Duodenal mucosa (tissue), 2 donors: ENCODE measurements at regions not wholly inside any gene's neighbourhood (a gene's known extent, or its start where the extent isn't known, plus 50 kb on each side); places are given as distances from the start of the nearest gene placed in this dataset.
A peak's percentile ranks its signal among the peaks of the same experiment; 100 is the strongest.
"Not testable (repeated sequence)": the region's sequence is repeated elsewhere in the genome, so short reads cannot be mapped to it uniquely, and the experiment has no call there.

ENCODE experiments used
- H3K27ac ChIP-seq: one replicate; pipeline ENCODE4 v1.7.0; 2013; ENCODE audit warnings: low read depth, low read length
- H3K27me3 ChIP-seq, 2 donors: one replicate each; pipeline ENCODE4 v1.7.0; 2013; ENCODE audit warnings: low read length in 2 of 2, control low read depth in 1 of 2; ENCODE audit not compliant: insufficient read depth in 2 of 2, control insufficient read depth in 1 of 2
- H3K36me3 ChIP-seq, 2 donors: one replicate each; pipeline ENCODE4 v1.7.0; 2013; ENCODE audit warnings: low read length in 2 of 2, control low read depth in 1 of 2; ENCODE audit not compliant: insufficient read depth in 2 of 2, control insufficient read depth in 1 of 2
- H3K4me1 ChIP-seq, 2 donors: one replicate each; pipeline ENCODE4 v1.7.0; 2013; ENCODE audit warnings: low read length in 2 of 2, control low read depth in 1 of 2; ENCODE audit not compliant: insufficient read depth in 2 of 2, control insufficient read depth in 1 of 2
- H3K4me3 ChIP-seq, 2 donors: one replicate each; pipeline ENCODE4 v1.7.0; 2013; ENCODE audit warnings: low read length in 2 of 2, low read depth in 1 of 2
- H3K9ac ChIP-seq, 2 donors: one replicate each; pipeline ENCODE4 v1.7.0; 2013; ENCODE audit warnings: low read length in 2 of 2, low read depth in 1 of 2
- H3K9me3 ChIP-seq, 2 donors: one replicate each; pipeline ENCODE4 v1.7.0; 2013; ENCODE audit warnings: low read length in 2 of 2, control low read depth in 1 of 2; ENCODE audit not compliant: control insufficient read depth in 1 of 2

DNA sequence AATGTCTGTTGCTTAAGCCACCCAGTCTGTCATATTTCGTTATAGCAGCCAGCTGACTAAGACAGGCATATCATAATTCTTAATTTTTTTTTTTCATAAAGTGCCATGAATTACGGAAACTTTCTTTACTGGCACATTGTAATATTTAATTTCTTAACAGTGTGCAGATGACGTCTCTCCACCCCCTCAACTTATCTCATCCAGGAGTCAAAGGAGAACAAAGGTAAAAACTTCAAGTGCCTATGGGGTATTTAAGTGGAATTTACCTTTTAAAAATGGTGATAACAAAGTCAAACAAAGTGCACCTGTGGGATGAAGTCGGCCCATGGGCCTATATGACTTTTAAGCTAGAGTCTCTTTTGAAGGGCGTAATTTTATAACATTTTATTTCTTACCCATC is 539.4 kb downstream of the CDH9 start:
- H3K27ac ChIP-seq = no peak overlapping the region
- no peak overlapping the region for H3K4me3 ChIP-seq
- H3K9me3 ChIP-seq = peaks cover 5 to 11% of the 10 kb centered on the region in 2 donors
- no peaks in the 10 kb centered on the region for H3K4me1 ChIP-seq
- H3K27me3 ChIP-seq = no peaks in the 10 kb centered on the region
- H3K9ac ChIP-seq = no peak overlapping the region
- no peaks in the 10 kb centered on the region for H3K36me3 ChIP-seq

DNA sequence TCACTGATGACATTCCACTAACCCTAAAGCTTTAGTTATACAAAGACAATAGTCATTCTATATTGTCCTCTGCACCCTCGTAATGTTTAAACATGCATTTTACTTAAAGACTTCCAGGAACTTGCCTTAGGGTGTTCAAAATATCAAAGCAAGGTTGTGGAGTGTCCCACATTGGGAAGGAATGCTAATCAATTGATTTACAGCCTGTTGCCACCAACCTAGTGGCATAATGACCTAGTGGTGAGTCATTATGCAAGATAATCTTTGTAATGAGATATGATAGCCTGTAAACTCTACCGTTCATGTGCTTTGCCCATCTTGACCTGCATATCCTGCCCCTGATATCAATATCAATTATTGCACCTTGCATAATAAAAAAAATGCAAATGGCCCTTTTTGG is 542.9 kb downstream of the CDH9 start:
- no peak overlapping the region for H3K27ac ChIP-seq
- no peak overlapping the region for H3K4me3 ChIP-seq
- H3K27me3 ChIP-seq = no peaks in the 10 kb centered on the region
- H3K4me1 ChIP-seq = no peaks in the 10 kb centered on the region
- peaks cover 12 to 19% of the 10 kb centered on the region in 2 donors for H3K9me3 ChIP-seq
- no peak overlapping the region for H3K9ac ChIP-seq
- H3K36me3 ChIP-seq = no peaks in the 10 kb centered on the region

DNA sequence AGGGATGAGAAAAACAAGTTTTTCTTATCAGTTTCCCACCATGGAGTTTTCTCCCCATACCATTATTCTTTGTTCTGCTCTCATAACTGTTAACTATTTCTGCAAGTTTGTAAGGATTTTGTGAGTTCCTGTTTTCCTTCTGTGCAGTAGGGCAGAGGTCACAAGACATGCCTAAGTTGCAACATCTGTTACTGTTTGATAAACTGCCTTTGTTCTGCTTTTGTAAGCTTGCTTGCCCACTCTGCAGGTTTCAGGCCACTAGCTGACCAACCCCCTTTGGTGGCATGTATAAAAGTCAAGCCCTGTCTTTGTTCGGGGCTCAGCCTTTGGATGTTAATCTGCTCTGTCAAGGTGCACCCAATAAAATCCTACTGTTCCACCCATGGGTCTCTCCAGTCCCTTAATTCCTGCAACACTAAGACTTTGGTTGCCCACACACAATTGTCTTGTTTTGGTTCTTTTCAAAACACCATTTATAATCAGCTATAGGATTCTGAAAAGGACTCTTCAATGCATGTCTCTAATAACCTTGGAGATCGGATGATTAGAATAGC is 545.4 kb downstream of the CDH9 start:
- no peak overlapping the region for H3K4me3 ChIP-seq
- H3K9me3 ChIP-seq = peaks cover 19 to 21% of the 10 kb centered on the region in 2 donors
- no peaks in the 10 kb centered on the region for H3K4me1 ChIP-seq
- H3K27ac ChIP-seq = no peak overlapping the region
- H3K36me3 ChIP-seq = no peaks in the 10 kb centered on the region
- no peaks in the 10 kb centered on the region for H3K27me3 ChIP-seq
- H3K9ac ChIP-seq = no peak overlapping the region

DNA sequence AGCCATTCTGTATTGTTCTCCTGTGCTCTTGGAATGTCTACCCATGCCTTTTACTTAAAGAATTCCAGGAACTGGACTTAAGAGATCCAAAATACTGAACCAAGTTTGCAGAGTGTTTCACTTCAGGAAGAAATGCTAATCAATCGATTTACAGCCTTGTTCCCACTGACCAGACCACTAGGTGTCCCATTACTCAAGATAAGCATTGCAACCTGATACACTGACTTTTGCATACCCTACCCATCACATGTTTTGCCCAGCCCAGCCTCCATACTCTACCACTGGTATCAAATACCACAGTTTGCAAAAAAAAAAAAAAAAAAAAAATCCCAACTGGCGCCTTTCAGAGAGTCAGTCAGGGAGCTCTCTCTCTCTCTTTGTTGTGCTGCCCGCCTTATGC is 550.8 kb downstream of the CDH9 start:
- no peak overlapping the region for H3K9ac ChIP-seq
- H3K36me3 ChIP-seq = no peaks in the 10 kb centered on the region
- H3K27me3 ChIP-seq = no peaks in the 10 kb centered on the region
- no peaks in the 10 kb centered on the region for H3K4me1 ChIP-seq
- peaks cover 13 to 27% of the 10 kb centered on the region in 2 donors for H3K9me3 ChIP-seq
- H3K4me3 ChIP-seq = no peak overlapping the region
- no peak overlapping the region for H3K27ac ChIP-seq

DNA sequence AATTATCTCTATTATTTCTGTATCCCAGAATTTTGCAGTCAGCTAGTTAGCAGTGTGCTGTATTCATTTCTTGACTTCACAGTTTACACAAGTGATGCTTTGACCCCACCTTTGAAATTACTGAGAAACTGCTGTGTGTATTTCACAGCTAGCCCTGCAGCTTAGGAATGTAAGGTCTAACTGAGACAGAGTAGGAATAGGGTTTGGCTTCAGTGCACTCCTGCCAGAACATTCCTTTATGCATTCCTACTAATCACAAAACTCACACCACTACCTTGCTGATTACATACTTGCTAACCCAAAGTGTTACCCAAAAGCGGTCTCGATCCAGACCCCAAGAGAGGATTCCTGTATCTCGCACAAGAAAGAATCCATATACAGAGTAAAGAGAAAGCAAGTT is 551.8 kb downstream of the CDH9 start:
- H3K27ac ChIP-seq = no peak overlapping the region
- no peak overlapping the region for H3K9ac ChIP-seq
- peaks cover 16 to 29% of the 10 kb centered on the region in 2 donors for H3K9me3 ChIP-seq
- no peak overlapping the region for H3K4me3 ChIP-seq
- H3K4me1 ChIP-seq = no peaks in the 10 kb centered on the region
- H3K27me3 ChIP-seq = no peaks in the 10 kb centered on the region
- H3K36me3 ChIP-seq = no peaks in the 10 kb centered on the region

DNA sequence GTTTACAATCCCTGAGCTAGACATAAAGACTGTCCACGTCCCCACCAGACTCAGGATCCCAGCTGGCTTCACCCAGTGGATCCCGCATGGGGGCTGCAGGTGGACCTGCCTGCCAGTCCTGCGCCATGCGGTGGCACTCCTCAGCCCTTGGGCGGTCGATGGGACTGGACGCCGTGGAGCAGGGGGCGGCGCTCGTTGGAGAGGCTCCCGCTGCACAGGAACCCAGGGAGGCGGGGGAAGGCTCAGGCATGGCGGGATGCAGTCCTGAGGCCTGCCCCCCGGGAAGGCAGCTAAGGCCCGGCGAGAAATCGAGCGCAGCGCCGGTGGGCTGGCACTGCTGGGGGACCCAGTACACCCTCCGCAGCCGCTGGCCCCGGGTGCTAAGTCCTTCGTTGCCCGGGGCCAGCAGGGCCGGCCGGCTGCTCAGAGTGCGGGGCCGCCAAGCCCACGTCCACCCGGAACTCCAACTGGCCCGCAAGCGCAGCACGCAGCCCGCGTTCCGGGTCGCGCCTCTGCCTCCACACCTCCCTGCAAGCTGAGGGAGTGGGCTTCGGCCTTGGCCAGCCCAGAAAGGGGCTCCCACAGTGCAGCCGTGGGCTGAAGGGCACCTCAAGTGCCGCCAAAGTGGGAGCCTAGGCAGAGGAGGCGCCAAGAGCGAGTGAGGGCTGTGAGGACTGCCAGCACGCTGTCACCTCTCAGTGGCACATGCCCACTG is 553.1 kb downstream of the CDH9 start:
- peaks cover 16 to 23% of the 10 kb centered on the region in 2 donors for H3K9me3 ChIP-seq
- H3K4me3 ChIP-seq, H3K9ac ChIP-seq, H3K27me3 ChIP-seq, H3K4me1 ChIP-seq, H3K27ac ChIP-seq, H3K36me3 ChIP-seq: not testable (repeated sequence)

DNA sequence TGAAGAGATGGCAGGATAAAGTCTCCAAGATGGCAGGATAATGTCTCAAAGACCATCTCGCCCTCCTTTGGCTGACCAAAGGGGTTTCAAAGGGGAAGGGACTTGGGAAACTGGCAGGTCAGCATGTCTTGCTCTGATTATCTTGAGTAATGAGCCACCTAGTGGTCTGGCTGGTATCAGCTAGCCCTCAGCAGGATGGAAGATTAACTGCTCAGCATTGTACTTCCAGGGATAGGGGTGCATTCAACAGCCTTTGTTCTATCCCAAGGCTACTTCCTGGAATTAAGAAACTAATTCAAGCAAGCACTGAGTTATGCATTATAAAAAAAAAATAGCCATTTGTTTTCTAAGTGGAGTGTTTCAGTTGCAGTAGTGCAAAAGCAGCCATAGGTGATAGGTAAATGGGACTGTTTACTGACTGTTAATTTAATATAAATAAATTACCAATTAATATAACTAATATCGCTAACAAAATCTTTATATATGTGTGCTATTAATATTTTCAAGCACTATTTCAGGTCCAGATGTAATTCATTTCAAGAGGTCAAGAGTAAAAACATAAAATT is 555.5 kb downstream of the CDH9 start:
- Histone ChIP-seq H3K9ac (no peak overlapping the region), H3K27ac (no peak overlapping the region), H3K9me3 (peaks cover 14 to 16% of the 10 kb centered on the region in 2 donors), H3K36me3 (no peaks in the 10 kb centered on the region), H3K4me1 (no peaks in the 10 kb centered on the region), H3K4me3 (peak overlapping the region; percentile 0 to 35), H3K27me3 (no peaks in the 10 kb centered on the region)

DNA sequence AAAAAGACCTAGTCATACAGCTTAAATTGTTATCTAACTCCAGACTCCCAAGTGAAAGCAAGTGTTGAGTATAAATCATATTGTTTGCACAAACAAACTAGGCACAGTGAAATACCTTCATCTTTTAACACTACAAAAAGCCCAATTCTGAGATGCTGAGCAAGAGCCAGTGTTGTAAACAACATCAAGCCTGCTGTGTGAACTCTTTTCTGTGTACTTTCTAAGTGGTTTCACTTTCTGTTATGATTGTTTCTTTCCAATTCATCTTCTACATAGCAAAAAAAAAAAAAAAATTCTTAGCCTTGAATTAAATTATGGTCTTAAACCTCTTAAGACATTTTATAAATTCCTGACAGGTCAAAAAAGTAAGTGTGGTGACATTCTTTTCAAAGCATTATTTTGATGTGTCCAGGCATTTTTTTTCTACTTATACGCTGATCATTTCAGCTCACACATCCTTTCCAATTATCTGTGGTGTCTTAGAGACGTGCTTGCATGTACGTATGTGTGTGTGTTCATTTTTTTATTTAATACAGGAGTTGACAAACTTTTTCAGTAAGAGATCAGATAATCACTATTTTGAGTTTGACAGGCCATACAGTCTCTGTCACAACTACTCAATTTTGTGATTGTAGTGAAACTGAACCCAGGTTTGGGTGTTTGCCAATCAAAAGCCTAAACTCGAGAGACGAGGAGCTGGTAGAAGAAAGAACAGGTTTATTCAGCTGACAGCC is 556.1 kb downstream of the CDH9 start:
- H3K4me1 ChIP-seq = no peaks in the 10 kb centered on the region
- H3K27ac ChIP-seq = no peak overlapping the region
- no peak overlapping the region for H3K9ac ChIP-seq
- no peaks in the 10 kb centered on the region for H3K27me3 ChIP-seq
- H3K9me3 ChIP-seq = peaks cover 11 to 12% of the 10 kb centered on the region in 2 donors
- peak overlapping the region; percentile 0 to 35 for H3K4me3 ChIP-seq
- H3K36me3 ChIP-seq = no peaks in the 10 kb centered on the region

DNA sequence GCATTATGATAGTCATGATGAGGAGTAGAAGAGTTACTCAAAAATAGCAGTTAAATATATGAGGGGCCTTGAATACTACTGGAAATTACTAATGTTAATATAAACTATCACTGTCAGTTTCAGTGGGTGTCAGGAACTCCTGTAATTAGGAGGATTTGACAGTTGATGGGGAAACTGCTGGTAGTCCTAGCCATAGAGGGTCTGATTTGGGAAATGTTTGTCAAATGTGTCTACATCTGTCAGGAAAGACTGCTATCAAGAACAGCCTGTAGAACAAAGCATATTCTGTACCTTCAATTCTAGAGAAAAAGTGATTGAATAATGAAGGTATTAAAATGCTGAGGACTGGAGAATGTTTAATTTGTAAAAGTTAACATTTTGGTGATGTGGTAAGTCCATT is 567.9 kb downstream of the CDH9 start:
- Histone ChIP-seq H3K4me1 (no peaks in the 10 kb centered on the region), H3K9ac (no peak overlapping the region), H3K4me3 (no peak overlapping the region), H3K27me3 (no peaks in the 10 kb centered on the region), H3K27ac (no peak overlapping the region), H3K9me3 (peaks cover 6 to 8% of the 10 kb centered on the region in 2 donors), H3K36me3 (no peaks in the 10 kb centered on the region)

DNA sequence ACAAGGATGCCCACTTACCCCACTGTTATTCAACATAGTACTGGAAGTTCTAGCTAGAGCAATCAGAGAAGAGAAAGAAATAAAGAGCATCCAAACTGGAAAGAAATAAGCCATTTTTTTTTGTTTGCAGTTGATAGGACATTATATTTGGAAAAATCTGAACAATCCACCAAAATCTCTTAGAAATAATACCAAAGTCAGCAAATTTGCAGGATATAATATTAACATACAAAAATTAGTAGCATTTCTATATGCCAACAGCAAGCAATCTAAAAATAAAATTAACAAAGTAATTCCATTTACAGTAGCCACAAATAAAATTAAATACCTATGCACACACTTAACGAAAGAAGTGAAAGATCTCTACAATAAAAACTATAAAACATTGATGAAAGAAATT is 599.3 kb downstream of the CDH9 start:
- H3K36me3 ChIP-seq = no peaks in the 10 kb centered on the region
- H3K9ac ChIP-seq = no peak overlapping the region
- no peaks in the 10 kb centered on the region for H3K27me3 ChIP-seq
- H3K9me3 ChIP-seq = peaks cover 5 to 10% of the 10 kb centered on the region in 2 donors
- H3K4me3 ChIP-seq = no peak overlapping the region
- no peak overlapping the region for H3K27ac ChIP-seq
- no peaks in the 10 kb centered on the region for H3K4me1 ChIP-seq
